ENCODE measurements at regions not wholly inside any gene's neighbourhood (a gene's known extent, or its start where the extent isn't known, plus 50 kb on each side); places are given as distances from the start of the nearest gene placed in this dataset.

DNA sequence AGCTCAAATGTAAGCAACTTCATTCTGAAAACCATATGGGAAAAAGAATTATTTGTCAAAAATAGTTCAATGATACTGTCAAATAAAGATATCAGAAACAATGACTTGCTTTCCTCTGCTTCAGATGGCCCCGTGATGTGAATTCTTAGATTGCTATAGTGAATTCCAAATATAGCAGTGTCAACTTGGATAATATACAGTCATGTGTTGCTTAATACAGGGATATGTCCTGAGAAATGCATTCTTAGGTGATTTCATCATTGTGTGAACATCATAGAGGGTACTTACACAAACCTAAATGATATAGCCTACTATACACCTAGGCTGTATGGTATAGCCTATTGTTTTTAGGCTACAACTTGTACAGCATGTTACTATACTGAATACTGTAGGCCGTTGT, 108.7 kb upstream of the MIS18BP1 start:
- TF ChIP-seq, protein P1, sequence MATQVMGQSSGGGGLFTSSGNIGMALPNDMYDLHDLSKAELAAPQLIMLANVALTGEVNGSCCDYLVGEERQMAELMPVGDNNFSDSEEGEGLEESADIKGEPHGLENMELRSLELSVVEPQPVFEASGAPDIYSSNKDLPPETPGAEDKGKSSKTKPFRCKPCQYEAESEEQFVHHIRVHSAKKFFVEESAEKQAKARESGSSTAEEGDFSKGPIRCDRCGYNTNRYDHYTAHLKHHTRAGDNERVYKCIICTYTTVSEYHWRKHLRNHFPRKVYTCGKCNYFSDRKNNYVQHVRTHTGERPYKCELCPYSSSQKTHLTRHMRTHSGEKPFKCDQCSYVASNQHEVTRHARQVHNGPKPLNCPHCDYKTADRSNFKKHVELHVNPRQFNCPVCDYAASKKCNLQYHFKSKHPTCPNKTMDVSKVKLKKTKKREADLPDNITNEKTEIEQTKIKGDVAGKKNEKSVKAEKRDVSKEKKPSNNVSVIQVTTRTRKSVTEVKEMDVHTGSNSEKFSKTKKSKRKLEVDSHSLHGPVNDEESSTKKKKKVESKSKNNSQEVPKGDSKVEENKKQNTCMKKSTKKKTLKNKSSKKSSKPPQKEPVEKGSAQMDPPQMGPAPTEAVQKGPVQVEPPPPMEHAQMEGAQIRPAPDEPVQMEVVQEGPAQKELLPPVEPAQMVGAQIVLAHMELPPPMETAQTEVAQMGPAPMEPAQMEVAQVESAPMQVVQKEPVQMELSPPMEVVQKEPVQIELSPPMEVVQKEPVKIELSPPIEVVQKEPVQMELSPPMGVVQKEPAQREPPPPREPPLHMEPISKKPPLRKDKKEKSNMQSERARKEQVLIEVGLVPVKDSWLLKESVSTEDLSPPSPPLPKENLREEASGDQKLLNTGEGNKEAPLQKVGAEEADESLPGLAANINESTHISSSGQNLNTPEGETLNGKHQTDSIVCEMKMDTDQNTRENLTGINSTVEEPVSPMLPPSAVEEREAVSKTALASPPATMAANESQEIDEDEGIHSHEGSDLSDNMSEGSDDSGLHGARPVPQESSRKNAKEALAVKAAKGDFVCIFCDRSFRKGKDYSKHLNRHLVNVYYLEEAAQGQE (IDR thresholded peaks at IDR 0.05; ENCODE audit: borderline replicate concordance) = no peak
- TF ChIP-seq EZH2 (IDR thresholded peaks at IDR 0.05; ENCODE audit: borderline replicate concordance, insufficient read depth, low read length, poor library complexity, severe bottlenecking) = no peak
- TF ChIP-seq, protein P2, sequence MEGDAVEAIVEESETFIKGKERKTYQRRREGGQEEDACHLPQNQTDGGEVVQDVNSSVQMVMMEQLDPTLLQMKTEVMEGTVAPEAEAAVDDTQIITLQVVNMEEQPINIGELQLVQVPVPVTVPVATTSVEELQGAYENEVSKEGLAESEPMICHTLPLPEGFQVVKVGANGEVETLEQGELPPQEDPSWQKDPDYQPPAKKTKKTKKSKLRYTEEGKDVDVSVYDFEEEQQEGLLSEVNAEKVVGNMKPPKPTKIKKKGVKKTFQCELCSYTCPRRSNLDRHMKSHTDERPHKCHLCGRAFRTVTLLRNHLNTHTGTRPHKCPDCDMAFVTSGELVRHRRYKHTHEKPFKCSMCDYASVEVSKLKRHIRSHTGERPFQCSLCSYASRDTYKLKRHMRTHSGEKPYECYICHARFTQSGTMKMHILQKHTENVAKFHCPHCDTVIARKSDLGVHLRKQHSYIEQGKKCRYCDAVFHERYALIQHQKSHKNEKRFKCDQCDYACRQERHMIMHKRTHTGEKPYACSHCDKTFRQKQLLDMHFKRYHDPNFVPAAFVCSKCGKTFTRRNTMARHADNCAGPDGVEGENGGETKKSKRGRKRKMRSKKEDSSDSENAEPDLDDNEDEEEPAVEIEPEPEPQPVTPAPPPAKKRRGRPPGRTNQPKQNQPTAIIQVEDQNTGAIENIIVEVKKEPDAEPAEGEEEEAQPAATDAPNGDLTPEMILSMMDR (IDR thresholded peaks at IDR 0.05; ENCODE audit: poor library complexity, severe bottlenecking) = no peak
- no peak for TF ChIP-seq RAD21 (conservative IDR thresholded peaks at IDR 0.05)
- no peak for TF ChIP-seq EP300 (conservative IDR thresholded peaks at IDR 0.05; ENCODE audit: poor library complexity, severe bottlenecking)
- TF ChIP-seq SMC3 (conservative IDR thresholded peaks at IDR 0.05; ENCODE audit: poor library complexity) = no peak
- TF ChIP-seq POLR2AphosphoS5 (IDR thresholded peaks at IDR 0.05) = no peak

Measured in neural cell (in vitro differentiated cells).